T-helper 1 cell (primary cell): ENCODE measurements at regions not wholly inside any gene's neighbourhood (a gene's known extent, or its start where the extent isn't known, plus 50 kb on each side); places are given as distances from the start of the nearest gene placed in this dataset.
"Not testable (repeated sequence)": the region's sequence is repeated elsewhere in the genome, so short reads cannot be mapped to it uniquely, and the experiment has no call there.

Experiments
- DNase-seq, 5 donors: peaks; one replicate each; pipeline ENCODE4 v3.0.0-alpha.2; 2012 to 2020

DNA sequence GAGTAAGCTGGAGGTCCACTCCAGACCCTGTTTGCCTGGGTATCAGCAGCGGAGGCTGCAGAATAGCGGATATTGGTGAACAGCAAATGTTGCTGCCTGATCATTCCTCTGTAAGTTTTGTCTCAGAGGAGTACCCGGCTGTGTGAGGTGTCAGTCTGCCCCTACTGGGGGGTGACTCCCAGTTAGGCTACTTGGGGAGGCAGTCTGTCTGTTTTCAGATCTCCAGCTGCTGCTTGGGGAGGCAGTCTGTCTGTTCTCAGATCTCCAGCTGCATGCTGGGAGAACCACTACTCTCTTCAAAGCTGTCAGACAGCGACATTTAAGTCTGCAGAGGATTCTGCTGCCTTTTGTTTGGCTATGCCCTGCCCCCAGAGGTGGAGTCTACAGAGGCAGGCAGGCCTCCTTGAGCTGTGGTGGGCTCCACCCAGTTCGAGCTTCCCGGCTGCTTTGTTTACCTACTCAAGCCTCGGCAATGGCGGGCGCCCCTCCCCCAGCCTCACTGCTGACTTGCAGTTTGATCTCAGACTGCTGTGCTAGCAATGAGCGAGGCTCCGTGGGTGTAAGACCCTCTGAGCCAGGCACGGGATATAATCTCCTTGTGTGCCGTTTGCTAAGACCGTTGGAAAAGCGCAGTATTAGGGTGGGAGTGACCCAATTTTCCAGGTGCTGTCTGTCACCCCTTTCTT is 266.6 kb upstream of the CELF4 start:
- not testable (repeated sequence) for DNase-seq

DNA sequence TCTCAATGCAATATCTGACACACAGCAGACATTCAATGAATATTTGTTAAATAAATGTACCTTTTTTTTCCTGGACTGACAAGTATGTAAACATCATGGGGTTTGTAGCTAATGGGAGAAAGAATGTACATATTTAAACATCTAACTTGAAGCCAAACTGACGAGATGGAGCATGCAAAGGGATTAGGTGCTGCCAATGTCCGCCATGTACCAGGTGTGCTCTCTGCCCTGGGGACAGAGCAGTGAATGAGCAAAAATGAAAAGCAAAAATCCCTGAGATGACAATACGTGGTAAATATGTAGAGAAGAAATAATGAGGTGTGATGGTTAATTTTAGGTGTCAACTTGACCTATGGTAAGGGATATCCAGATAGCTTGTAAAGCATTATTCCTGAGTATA is 247.4 kb upstream of the CELF4 start:
- DNase-seq = no peak

DNA sequence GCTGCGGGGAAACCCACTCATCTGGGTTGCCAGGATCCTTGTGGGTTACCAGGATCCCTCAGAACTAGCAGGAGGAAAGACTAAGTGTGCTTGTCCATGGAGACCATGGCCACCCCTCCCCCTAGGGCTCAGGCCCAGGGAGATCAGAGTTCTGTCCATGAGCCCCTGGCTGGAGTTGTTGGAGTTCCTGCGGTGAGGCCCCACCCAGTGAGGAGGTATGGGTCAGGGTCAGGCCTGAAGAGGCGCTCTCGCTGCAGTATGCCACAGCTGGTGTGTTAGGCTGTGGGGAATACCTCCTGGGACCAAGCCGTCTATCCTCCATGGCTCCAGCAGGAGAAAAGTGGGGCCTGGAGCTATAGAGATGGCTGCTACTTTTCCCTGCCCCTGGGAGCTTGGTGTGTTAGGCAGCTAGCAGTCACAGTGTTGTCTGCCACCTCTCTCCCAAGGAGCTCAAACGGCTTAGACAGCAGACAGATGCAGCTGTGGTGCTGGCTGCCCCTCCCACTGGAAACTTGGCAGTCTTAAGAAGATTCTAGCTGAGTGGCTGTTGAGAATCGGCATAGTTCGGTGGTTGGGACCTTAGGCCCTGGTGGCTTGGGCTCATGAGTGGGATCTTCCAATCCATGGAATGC is 240.3 kb upstream of the CELF4 start:
- no peak for DNase-seq

DNA sequence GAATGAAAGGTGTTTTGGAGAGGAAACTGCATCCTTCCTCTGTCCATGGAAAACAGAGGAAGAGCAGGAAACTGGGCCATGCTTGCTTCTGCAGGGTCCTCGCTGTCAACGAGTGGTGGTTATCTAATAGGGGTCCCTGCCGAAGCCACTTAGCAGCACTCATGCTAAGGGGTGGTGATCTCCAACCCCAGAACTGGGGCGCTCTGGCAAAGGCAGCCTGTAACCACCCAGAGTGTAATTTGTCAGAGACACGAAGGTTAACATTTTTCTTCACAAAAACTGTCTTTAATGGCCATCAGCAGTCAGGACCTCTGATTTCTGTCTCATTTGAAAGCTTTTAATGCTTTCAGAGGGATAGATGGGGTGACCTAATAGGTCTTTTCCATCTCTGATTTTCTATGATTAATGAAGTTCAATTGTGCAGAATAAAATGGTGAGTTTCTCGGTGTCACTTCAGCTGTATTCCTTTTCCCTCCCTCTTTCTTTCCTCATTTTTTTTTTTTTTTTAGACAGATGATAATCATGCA is 231.3 kb upstream of the CELF4 start:
- no peak for DNase-seq

DNA sequence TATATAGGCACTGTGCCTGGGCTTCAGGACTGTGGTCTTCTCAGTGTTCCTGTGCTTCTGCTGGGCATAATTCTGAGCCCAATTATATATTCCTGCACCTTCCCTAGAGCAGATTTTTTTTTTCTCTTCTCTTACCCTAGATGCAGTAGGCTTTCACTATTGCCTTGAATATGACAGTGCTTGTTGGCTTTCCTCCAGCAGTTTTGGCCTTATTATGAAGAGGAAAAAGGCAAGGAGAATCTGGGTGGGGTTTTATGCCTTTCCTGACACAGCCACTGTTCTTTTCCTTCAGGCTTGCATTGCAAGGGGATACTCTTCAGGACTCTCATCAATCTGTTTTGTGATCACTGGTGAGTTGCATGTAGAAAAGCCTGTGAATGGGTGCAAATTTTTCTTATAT is 221.9 kb upstream of the CELF4 start:
- DNase-seq = no peak

DNA sequence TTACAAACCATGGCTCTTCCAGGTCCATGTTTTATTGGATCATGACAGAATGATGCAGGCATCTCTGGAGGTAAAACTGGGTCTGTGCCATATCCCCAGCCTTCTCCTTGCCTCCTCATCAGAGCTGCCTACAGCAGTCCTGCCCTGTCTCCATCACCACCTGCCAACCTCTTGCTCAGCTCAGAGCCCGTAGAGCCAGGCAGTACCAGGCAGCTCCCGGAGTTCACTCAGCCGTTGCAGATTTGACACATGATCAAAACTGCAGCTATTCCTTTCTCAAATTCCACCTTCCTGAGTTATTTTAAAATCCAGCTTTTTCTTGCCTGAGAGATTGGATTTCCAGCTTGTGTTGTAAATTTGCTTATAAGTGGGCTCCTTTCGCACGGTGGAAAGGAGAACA is 218.2 kb upstream of the CELF4 start:
- no peak for DNase-seq

GRCh38 chr18:37779220-37779619 is 213.6 kb upstream of the CELF4 start:
- no peak for DNase-seq

DNA sequence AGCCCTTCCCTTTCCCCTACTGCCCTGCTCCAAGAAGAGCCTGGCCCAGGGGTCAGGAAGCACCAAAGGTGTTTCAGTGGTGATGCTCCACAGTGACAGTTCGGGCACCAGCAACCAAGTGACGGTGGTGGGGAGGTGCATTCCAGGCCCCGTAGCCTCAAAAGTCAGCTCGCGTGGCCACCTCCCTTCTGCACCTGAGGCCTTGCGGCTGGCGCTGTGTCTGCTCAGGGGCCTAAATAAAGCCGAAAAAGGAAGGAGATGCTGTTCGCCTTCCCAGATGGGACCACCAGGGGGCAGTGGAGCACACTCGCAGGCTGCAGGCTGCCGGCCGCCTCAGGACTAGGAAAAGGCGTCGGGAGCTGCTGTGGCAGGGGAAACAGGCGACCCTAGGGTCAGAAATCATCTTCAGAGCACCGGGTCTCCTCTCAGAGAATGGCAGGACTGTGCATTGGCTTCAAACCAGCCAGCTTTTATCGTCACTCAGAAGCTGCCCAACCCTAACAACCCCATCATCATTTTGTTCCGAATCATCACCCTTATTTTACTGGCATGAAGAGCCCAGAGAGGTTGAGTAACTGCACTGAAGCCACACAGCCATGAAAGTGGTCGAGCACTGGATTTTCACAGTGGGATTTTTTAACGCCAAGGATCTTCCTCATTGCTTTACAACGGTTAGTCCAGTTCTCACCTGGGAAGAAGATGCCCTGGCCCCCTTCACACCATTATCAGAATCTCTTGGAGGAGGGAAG is 213.0 kb upstream of the CELF4 start:
- peak in 2 of 5 donors; percentile 5 to 13 for DNase-seq

DNA sequence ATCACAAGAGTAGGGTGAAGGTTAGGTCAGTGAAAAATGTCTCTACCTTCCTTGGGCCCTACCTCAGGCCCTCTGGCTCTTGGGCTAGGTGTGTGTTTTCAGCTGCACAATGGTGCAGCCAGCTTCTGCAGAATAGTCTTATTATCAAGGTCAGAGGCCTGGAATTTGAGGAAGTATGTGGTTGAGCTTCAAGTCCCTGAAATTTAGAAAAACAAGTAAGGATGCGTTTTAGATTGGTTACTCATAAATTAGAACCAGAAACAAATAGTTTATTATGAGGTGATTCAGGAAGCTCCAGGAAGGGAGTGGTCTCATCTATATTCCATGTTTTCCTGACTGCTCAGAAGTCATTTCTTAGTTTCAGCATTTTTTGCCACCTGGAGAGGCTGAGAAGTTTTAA is 204.2 kb upstream of the CELF4 start:
- DNase-seq = no peak

GRCh38 chr18:37764541-37765288 is 199.1 kb upstream of the CELF4 start:
- DNase-seq = no peak

DNA sequence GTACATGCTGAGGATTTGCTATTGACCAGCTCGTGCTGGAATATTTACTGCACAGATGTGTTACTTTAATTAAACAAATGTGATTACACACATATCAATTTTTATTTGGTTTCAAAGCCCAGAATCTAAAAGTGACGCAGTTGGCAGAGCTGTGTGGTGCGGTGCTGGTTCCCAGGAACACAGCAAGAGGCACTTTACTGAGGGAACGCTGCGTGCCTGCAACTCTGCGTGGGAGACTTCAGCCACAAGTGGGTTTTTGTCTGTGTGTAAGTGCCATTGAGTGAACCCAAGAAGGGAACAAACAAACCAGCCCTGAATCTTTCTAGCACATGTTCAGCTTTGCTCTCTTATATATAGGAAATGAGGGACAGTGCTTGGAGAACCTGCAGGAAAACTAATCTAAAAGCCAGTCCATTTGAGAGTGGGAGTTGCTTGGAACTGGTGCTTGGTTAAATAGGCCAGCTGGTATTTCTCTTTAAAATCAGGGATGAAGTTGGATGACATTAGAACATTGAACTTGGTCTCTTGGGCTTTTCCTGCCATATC is 196.6 kb upstream of the CELF4 start:
- no peak for DNase-seq

DNA sequence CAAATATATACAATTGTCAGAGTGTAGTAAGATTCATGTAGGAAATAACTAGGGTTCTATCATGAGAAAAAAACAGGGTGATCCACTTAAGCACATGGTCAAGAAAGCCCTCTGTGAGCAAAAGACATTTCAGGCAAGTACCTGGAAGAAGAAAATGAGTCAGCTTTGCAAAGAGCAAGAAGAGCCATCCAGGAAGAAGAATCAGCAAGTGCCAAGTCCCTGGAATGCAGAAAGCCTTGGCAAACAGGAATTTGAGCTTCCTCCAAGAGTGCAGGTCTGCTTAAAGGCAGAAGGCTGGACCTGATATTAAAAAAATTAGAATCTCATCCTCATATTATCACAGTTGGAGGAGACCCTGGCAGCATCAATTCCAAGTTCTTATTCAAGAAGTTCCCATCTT is 188.5 kb upstream of the CELF4 start:
- no peak for DNase-seq

- no peak for DNase-seq
These were observed 176.8 kb upstream of the CELF4 start for GRCh38 chr18:37742436-37742835.

DNA sequence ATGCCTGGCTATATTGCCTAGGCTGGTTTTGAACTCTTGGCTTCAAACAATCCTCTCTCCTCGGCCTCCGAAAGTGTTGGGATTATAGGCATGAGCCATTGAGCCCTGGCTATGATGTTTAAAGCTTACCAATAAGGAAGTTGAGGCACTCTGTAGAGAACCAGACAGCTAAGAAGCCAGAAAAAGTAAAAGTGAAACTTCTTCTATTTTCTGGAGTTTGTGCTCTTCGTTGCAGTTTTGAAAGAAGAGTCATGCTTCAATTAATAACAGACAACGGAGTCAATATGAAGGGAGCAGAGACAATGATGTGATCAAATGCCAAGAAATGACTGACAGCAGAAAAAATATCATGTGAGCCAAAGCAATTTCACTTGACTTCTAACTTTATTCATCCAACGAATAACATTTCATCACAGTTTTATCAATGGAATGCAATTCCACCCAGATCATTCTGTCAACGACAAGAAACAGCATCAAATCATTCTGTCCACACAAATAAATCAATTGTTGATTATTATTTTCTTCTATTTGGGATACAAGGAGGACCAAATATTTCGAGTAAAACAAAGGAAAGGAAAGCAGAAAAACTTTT is 175.5 kb upstream of the CELF4 start:
- DNase-seq = no peak

- no peak for DNase-seq
These were observed 168.8 kb upstream of the CELF4 start for GRCh38 chr18:37734406-37734805.

GRCh38 chr18:37729716-37730115 is 164.1 kb upstream of the CELF4 start:
- no peak for DNase-seq

- no peak for DNase-seq
These were observed 158.6 kb upstream of the CELF4 start for GRCh38 chr18:37724206-37724605.

GRCh38 chr18:37721544-37722522 is 156.2 kb upstream of the CELF4 start:
- no peak for DNase-seq

DNA sequence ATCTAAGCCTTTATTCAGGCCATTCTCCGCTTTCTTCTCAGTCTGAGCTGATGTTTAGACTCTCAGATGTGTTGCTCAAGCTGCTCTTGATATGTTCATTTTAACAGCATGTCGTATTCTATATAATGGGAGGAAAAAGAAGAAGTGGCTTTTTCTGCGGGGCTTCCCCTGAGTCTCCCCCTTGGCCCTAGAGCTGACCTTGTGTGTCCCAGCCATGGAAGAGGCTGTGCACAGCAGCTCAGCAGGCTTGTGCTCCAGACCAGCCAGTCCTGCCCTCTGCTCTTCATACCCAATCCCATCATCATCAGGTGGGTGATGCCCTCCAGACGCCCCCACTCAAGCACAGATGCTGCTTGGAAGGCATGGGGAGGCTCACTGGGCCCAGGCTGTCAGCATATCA is 155.1 kb upstream of the CELF4 start:
- no peak for DNase-seq

DNA sequence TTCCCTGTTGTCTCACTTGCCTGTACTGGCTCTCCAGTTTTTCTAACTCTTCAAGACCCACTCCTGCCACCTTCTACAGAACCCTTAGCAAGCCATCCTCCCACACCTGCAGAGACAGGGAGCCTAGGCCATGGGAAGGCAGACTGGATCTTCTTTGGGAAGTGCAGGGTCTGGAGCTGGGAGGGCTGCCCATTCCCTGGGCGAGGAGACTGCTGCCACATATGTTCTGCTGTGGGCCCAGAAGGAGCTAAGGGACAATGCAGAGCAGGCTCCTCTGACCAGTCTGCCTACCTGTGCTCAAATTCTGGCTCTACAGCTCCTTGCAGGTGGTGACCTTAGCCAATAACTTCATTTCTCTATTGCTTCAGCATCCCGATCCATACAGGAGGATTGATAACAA is 152.1 kb upstream of the CELF4 start:
- DNase-seq = no peak

- no peak for DNase-seq
These were observed 151.5 kb upstream of the CELF4 start for GRCh38 chr18:37717098-37717497.
